SKM-1 treated with dmso at 0.1 percent for 144 hours (cell line): ENCODE measurements at regions not wholly inside any gene's neighbourhood (a gene's known extent, or its start where the extent isn't known, plus 50 kb on each side); places are given as distances from the start of the nearest gene placed in this dataset.
"Not testable (repeated sequence)": the region's sequence is repeated elsewhere in the genome, so short reads cannot be mapped to it uniquely, and the experiment has no call there.

ENCODE experiments used
- DNase-seq: peaks from one replicate; lab custom pipeline; 2025; ENCODE audit not compliant: unreplicated experiment; lab: John Stamatoyannopoulos, UW

DNA sequence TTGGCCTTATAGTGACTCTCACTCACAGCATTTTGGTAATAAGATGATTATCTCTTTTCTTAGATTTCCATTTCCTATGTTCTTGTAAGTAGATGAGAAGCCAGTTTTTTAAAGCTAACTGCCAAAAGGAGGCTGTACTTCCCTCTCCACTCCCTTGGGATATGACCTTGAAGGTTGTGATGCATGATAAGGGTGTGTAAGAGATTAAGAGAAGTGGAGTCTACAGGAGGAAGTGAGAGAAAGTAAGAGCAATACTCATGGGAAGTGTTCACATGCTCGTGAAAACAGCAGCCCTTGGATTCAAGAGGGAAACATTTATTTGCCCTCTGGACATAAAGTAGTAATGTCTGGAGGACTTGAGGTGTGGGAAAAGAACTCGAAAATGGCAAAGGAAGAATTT lies 171.5 kb downstream of the EVA1A start:
- no peak for DNase-seq

- no peak for DNase-seq
Measured at GRCh38 chr2:75381032-75381431, 179.7 kb downstream of the EVA1A start.

- DNase-seq = no peak
Measured at GRCh38 chr2:75379476-75380210, 180.3 kb upstream of the TACR1 start.

GRCh38 chr2:75375646-75376582 lies 176.6 kb upstream of the TACR1 start:
- DNase-seq = no peak

- DNase-seq = not testable (repeated sequence)
Measured at GRCh38 chr2:75374414-75374957, 175.2 kb upstream of the TACR1 start.

- DNase-seq = no peak
Measured at GRCh38 chr2:75367401-75367800, 168.1 kb upstream of the TACR1 start.

GRCh38 chr2:75361486-75361885 lies 162.2 kb upstream of the TACR1 start:
- DNase-seq = no peak

DNA sequence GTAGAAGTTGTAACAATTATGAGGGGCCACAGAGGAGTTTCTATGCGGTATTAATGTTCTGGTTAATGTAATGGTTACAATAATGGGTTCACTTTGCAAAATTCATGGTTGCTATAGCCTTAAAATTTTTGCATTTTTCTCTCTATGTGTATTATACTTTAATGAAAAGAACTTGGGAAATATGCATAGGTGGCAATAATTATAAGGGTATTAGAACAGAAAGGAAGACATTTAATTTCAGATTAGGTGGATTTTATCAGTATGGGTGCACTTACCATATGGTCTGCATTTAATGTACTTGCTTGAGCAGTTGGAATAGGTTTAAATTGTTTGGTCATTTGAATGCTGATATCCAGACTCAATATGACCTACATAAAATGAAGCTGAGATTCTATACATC lies 161.6 kb upstream of the TACR1 start:
- no peak for DNase-seq

DNA sequence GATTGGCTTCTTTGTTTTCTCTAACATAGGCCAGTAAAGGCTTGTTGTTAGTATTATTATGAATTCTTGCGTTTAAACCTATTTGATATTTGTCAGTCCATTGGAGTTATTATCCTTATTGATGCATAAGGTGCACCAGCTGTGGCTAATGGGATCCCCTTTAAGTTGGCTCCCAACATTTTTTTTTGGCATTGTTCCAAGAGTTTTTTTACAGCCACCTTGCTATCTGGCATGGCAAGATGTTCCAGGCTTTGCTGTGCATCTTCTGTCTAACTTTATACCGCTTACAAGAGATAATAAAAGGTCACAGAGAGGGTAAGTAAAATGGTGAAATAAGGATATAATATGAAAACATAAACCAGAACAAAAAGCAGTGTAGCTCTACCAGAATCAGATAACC lies 157.5 kb upstream of the TACR1 start:
- no peak for DNase-seq

DNA sequence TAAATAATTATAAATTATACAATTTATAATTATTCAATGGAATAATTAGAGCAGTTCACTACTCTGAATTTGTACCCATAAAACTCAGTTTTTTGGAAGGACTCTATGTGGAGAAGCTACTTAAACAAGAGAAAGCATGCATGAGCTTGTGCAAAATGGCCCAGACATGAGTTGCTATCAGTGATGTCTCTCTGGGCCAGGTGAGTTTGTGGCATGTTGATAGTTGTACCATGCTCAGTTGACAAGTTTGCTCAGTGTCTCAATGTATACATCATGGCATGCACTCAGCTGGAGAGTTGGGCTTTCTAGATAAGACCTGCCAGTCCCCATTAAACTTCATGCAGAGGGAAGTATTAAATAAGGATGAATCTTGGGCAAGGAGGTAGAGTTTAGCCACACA lies 153.8 kb upstream of the TACR1 start:
- DNase-seq = no peak

- DNase-seq = no peak
Measured at GRCh38 chr2:75348307-75348706, 149.0 kb upstream of the TACR1 start.

DNA sequence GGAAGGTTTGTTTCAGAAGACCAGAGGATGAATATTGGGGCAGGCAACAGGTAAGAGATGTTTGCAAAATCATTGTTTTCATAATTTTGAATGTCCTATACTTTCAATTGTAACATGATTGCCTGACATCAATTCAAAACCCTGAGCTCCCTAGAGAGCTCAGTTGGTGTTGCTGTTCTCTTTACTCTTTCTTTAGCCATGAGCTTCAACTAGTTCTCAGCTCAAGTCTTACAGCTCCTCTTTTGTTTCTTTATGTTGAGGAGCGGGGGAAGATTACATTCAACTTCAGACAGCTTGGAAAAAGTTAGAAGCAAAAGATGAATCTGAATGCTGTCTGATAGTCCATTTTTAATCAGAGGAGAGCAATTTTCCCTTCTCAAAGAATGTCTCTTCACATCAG lies 144.8 kb upstream of the TACR1 start:
- DNase-seq = no peak

GRCh38 chr2:75342504-75343175 lies 143.3 kb upstream of the TACR1 start:
- DNase-seq = no peak

GRCh38 chr2:75340560-75340959 lies 141.2 kb upstream of the TACR1 start:
- no peak for DNase-seq

- no peak for DNase-seq
Measured at GRCh38 chr2:75338461-75338860, 139.1 kb upstream of the TACR1 start.

- no peak for DNase-seq
Measured at GRCh38 chr2:75337619-75338018, 138.3 kb upstream of the TACR1 start.

GRCh38 chr2:75337016-75337415 lies 137.7 kb upstream of the TACR1 start:
- no peak for DNase-seq

- no peak for DNase-seq
Measured at GRCh38 chr2:75336451-75336850, 137.1 kb upstream of the TACR1 start.

DNA sequence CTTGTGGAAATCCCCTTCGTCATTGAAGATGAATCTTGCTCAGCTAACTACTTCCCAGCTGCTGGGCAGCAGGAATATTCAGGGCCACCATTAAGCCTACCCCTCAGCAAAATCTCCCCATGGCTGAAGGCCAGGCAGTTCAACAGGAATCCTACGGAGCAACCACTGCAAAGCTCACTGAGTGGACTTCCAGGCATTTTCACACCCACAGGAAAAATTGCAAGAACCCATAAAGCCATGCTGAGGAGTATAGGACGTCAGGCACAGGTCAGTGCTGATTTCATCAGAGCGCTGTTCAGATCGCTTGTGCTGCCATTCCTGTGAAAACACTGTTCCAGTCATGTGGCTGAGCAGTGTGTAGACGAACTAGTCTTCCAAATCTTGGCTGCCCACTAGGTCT lies 134.8 kb upstream of the TACR1 start:
- no peak for DNase-seq

DNA sequence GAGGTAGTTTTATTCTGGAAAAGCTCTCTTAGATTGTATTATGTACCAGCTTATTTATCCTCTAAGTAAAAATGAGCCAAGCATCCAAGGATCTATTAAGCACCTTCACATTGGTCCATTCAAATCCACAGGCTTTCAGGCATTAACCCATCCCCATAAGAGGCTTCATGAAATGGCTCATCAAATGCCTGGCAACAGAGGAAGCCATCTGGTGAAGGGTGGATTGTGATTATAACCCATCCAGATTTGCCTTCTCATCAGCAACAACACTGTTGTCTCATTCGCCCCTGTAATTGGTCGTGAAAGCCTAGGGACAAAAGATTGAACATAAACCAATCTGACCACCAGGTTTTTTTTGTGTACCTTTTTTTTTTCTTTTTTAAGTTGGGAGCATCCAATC lies 134.3 kb upstream of the TACR1 start:
- no peak for DNase-seq

GRCh38 chr2:75328156-75328555 lies 128.8 kb upstream of the TACR1 start:
- no peak for DNase-seq
